GM19025 (cell line): ENCODE measurements at regions not wholly inside any gene's neighbourhood (a gene's known extent, or its start where the extent isn't known, plus 50 kb on each side); places are given as distances from the start of the nearest gene placed in this dataset.

ENCODE experiments used
- ATAC-seq: cut with Tn5 transposase; IDR thresholded peaks from one replicate; pipeline ENCODE4 v1.9.1; 2021; ENCODE audit warnings: mild to moderate bottlenecking, low read depth, moderate library complexity; ENCODE audit not compliant: unreplicated experiment

- no peak for ATAC-seq
Measured at GRCh38 chr3:159823780-159824179, 164.9 kb upstream of the IL12A start.

GRCh38 chr3:159824333-159824732, 164.3 kb upstream of the IL12A start:
- no peak for ATAC-seq

- ATAC-seq: no peak
Measured at GRCh38 chr3:159825216-159825854, 163.3 kb upstream of the IL12A start.

- no peak for ATAC-seq
Measured at GRCh38 chr3:159828542-159828943, 160.1 kb upstream of the IL12A start.

- no peak for ATAC-seq
Measured at GRCh38 chr3:159829056-159829455, 159.6 kb upstream of the IL12A start.

- no peak for ATAC-seq
Measured at GRCh38 chr3:159829539-159830227, 159.0 kb upstream of the IL12A start.

- ATAC-seq: no peak
Measured at GRCh38 chr3:159830523-159831154, 158.0 kb upstream of the IL12A start.

- ATAC-seq: peak; percentile 36
Measured at GRCh38 chr3:159831466-159831865, 157.2 kb upstream of the IL12A start.

GRCh38 chr3:159832024-159832423, 156.6 kb upstream of the IL12A start:
- peak; percentile 89 for ATAC-seq

GRCh38 chr3:159835126-159835525, 153.5 kb upstream of the IL12A start:
- ATAC-seq: no peak

GRCh38 chr3:159837725-159838124, 150.9 kb upstream of the IL12A start:
- ATAC-seq: no peak

- ATAC-seq: no peak
Measured at GRCh38 chr3:159838938-159839337, 149.7 kb upstream of the IL12A start.

- ATAC-seq: no peak
Measured at GRCh38 chr3:159839561-159840379, 148.9 kb upstream of the IL12A start, which contains the start of gene SCHIP1. Gene SCHIP1 (plus strand): TSS chr3:159839861.

GRCh38 chr3:159840703-159841299, 147.8 kb upstream of the IL12A start:
- ATAC-seq: no peak

GRCh38 chr3:159841766-159842165, 146.9 kb upstream of the IL12A start:
- ATAC-seq: no peak

- ATAC-seq: no peak
Measured at GRCh38 chr3:159843840-159844730, 144.6 kb upstream of the IL12A start.

- ATAC-seq: no peak
Measured at GRCh38 chr3:159844801-159845261, 143.8 kb upstream of the IL12A start.

- no peak for ATAC-seq
Measured at GRCh38 chr3:159845737-159846136, 142.9 kb upstream of the IL12A start.

GRCh38 chr3:159846255-159846654, 142.4 kb upstream of the IL12A start:
- no peak for ATAC-seq
